ENCODE measurements at regions not wholly inside any gene's neighbourhood (a gene's known extent, or its start where the extent isn't known, plus 50 kb on each side); places are given as distances from the start of the nearest gene placed in this dataset.
"Not testable (repeated sequence)": the region's sequence is repeated elsewhere in the genome, so short reads cannot be mapped to it uniquely, and the experiment has no call there.

DNA sequence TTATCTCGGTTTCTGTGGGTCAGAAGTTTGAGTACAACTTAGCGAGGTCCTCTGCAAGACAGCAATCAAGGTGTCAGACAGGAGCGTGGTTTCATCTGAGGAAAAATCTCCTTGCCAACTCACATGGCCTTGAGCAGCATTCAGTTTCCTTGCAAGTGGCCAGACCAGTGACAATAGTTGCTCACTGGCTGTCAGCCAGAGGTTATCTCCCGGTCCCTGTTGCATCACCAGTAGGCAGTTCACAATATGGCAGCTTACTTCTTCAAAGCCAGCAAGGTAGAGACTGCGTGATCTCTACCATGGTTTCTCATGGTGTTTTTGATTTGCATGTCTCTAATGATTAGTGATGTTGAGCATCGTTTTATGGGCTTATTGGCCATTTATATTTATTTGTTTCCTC lies 143.8 kb upstream of the DAAM1 start:
- no peak overlapping the region for H3K4me3 Mint-ChIP-seq
- H3K4me1 Mint-ChIP-seq (ENCODE audit: low read depth), result no peaks in the 10 kb centered on the region
- peaks cover 4% of the 10 kb centered on the region for H3K27me3 Mint-ChIP-seq
- intact Hi-C loops (cut with micrococcal nuclease), result no loop called here
- H3K36me3 Mint-ChIP-seq, result no peaks in the 10 kb centered on the region
- ChIA-PET POLR2A (no interaction called here), CTCF (interaction anchor here (0.6 to 1.1 kb wide), 2 partner anchors 11 to 1041 kb away, joined by 3 to 5 read pairs; no protein-coding TSS in a partner anchor)
- no peaks in the 10 kb centered on the region for H3K9me3 Mint-ChIP-seq
- DNase-seq, result no peak
- H3K27ac Mint-ChIP-seq, result no peak overlapping the region

DNA sequence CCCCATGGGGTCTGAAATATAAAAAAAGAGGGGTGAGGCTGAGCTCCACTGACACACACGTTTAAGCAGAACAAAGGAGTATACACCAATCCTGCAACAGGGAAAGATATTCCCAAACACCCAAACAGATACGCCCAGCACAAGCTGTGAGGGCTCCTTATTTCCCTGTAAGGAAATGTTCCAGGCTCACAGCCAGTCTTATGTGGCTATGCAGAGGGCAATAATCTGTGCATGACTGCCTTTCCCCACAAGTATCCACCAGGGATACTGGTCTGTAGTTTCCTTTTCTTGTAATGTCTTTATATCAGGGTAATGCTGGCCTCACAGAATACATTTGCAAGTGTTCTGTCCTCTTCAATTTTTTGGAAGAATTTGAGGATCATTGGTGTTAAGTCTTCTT lies 141.7 kb upstream of the DAAM1 start:
- H3K27me3 Mint-ChIP-seq, result peaks cover 11% of the 10 kb centered on the region
- ChIA-PET CTCF (no interaction called here), POLR2A (no interaction called here)
- no peak for DNase-seq
- no peaks in the 10 kb centered on the region for H3K4me1 Mint-ChIP-seq (ENCODE audit: low read depth)
- intact Hi-C loops (cut with micrococcal nuclease), result no loop called here
- H3K36me3 Mint-ChIP-seq, result no peaks in the 10 kb centered on the region
- H3K4me3 Mint-ChIP-seq, result no peak overlapping the region
- no peak overlapping the region for H3K27ac Mint-ChIP-seq
- H3K9me3 Mint-ChIP-seq, result no peaks in the 10 kb centered on the region

DNA sequence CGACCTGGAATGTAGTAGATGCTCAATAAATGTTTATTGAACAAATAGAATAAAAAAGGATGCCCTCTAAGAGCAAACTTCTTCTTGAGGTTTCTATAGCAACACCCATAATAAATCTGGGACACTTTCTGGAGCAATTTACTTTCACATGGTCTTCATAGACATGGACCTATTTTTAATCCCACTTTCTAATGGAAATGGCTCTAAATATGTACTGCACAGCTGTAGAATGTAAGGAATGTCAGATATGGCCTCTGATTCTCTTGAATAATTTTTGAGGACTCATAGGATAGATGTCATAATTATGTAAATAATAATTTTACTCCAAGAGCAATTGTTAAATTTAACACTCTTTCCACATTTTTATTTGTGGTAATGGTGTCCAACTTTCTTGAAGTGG lies 133.5 kb upstream of the DAAM1 start:
- ChIA-PET CTCF (interaction anchor here (0.7 to 1.5 kb wide), 7 partner anchors 10 to 554 kb away, joined by 3 to 22 read pairs (median 4); no protein-coding TSS in a partner anchor), POLR2A (no interaction called here)
- Mint-ChIP-seq H3K36me3 (no peaks in the 10 kb centered on the region), H3K4me1 (ENCODE audit: low read depth) (no peaks in the 10 kb centered on the region), H3K27ac (no peak overlapping the region), H3K9me3 (peaks cover 3% of the 10 kb centered on the region), H3K27me3 (peaks cover 9% of the 10 kb centered on the region), H3K4me3 (no peak overlapping the region)
- no peak for DNase-seq
- intact Hi-C loops (cut with micrococcal nuclease), result loop anchor here (1.0 to 2.0 kb wide), 3 partner anchors 26 to 554 kb away; no protein-coding TSS in a partner anchor

DNA sequence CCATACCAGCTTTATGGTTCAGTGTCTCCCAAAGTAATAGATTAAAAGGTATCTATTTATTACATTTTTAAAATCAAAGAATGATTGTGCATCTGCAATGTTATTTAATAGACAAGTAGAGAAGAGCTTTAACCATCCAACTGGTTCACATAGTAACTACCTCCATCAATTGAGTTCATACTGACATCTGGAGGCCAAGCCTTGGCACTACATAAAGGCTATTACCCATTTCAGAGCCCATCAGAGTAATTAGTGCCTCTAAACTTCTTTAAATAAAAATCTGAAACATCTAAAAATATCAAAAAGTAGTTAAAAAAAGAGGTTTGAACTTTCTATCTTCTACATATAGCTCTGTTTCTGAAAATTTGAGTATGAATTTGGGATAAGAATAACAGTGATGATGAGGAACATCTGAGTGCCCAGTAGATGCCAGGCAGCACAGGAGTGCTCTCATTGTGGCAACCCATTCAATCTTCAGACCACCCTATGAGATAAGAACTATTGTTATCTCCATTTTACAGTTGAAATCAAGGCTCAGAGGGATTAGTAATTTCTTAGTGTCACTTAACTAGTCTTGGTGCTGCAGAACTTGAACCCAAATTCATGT lies 132.9 kb upstream of the DAAM1 start:
- CTCF ChIA-PET, result interaction anchor here (0.7 to 1.5 kb wide), 7 partner anchors 10 to 554 kb away, joined by 3 to 22 read pairs (median 4); no protein-coding TSS in a partner anchor
- H3K27me3 Mint-ChIP-seq, result peaks cover 5% of the 10 kb centered on the region

DNA sequence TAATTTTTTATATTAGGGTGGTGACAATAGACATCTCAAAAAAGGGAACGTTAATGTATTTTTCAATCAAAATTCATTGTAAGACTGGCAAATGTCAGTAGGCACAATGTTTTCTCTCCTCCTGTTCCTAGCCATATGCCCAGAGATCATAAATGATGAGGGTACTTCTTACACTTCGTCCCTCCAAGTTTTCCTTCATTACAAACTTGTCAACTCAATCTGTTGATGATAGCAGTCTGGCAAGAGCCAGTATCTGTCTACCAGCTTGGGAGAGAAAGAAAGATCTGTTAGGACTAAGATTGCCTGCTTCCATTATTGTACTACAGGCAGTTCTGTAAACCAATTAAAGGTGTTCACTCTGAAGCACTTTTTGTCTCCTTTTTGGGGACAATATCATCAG lies 130.9 kb upstream of the DAAM1 start:
- peaks cover 2% of the 10 kb centered on the region for H3K27me3 Mint-ChIP-seq
- CTCF ChIA-PET, result no interaction called here

More for the DNA sequence above, 132.9 kb upstream of the DAAM1 start:
- intact Hi-C loops (cut with micrococcal nuclease), result loop anchor here (1.0 to 2.0 kb wide), 3 partner anchors 27 to 554 kb away; no protein-coding TSS in a partner anchor
- Mint-ChIP-seq H3K27ac (no peak overlapping the region), H3K4me3 (no peak overlapping the region), H3K36me3 (no peaks in the 10 kb centered on the region), H3K9me3 (peaks cover 3% of the 10 kb centered on the region), H3K4me1 (ENCODE audit: low read depth) (no peaks in the 10 kb centered on the region)
- POLR2A ChIA-PET, result no interaction called here
- peak; percentile 16 for DNase-seq

DNA sequence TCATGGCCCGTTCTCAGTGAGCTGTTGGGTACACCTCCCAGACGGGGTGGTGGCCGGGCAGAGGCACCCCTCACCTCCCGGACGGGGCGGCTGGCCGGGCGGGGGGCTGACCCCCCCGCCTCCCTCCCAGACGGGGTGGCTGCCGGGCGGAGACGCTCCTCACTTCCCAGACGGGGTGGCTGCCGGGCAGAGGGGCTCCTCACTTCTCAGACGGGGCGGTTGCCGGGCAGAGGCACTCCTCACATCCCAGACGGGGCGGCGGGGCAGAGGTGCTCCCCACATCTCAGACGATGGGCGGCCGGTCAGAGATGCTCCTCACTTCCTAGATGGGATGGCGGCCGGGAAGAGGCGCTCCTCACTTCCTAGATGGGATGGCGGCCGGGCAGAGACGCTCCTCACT lies 129.7 kb upstream of the DAAM1 start:
- H3K4me3 Mint-ChIP-seq; H3K4me1 Mint-ChIP-seq (ENCODE audit: low read depth); DNase-seq; intact Hi-C loops (cut with micrococcal nuclease); H3K36me3 Mint-ChIP-seq; H3K27me3 Mint-ChIP-seq; H3K27ac Mint-ChIP-seq; H3K9me3 Mint-ChIP-seq; CTCF ChIA-PET; POLR2A ChIA-PET: not testable (repeated sequence)

More for the DNA sequence above, 130.9 kb upstream of the DAAM1 start:
- Mint-ChIP-seq H3K9me3 (peaks cover 3% of the 10 kb centered on the region), H3K36me3 (no peaks in the 10 kb centered on the region), H3K4me3 (no peak overlapping the region), H3K27ac (no peak overlapping the region), H3K4me1 (ENCODE audit: low read depth) (no peaks in the 10 kb centered on the region)
- DNase-seq, result no peak
- intact Hi-C loops (cut with micrococcal nuclease), result no loop called here
- POLR2A ChIA-PET, result no interaction called here

DNA sequence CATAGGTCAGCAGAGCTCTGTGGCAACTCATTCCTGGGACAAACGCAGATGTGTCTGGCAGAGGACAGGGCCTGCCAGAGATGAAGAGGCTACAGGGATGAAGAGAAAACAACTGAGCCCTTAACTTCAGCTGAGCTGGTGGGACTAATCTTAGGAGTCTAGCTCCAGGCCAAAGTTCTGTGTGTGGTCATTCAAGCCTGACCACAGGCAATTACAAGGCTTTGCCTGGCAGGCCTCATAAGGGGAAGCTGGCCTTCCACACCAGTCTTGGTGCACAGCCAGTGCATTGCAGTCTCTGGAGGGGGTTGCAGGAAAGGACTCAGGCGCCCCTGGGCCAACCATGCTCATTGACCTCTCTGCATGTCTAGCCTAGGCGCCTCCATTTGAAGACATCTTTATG lies 127.6 kb upstream of the DAAM1 start:
- ChIA-PET CTCF (interaction anchor here (2.1 kb wide), 1 partner anchor 560 kb away, joined by 8 read pairs; no protein-coding TSS in a partner anchor), POLR2A (no interaction called here)
- Mint-ChIP-seq H3K27me3 (peaks cover 2% of the 10 kb centered on the region), H3K9me3 (peaks cover 8% of the 10 kb centered on the region), H3K4me3 (no peak overlapping the region), H3K4me1 (ENCODE audit: low read depth) (no peaks in the 10 kb centered on the region), H3K36me3 (no peaks in the 10 kb centered on the region), H3K27ac (no peak overlapping the region)
- intact Hi-C loops (cut with micrococcal nuclease), result no loop called here
- no peak for DNase-seq

DNA sequence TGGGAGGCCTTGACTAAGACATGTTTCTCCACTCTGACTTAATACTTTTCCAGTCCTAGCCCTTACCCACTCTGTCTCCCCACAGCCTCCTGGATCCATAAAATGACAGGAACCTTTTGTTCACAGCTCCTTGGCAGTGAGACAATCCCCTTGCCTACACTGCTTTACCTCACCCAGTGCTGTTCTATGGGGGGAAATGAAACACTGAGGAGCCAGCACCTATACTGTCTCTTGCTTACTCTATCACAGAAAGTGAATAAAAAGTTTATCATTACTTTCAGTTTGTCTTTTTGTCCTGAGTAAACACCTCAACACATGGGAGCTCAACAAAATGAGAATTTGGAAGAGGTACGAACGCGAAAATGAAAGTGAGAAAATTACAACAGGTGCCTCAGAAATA lies 127.2 kb upstream of the DAAM1 start:
- Mint-ChIP-seq H3K4me1 (ENCODE audit: low read depth) (no peaks in the 10 kb centered on the region), H3K4me3 (no peak overlapping the region), H3K27ac (no peak overlapping the region), H3K9me3 (peaks cover 8% of the 10 kb centered on the region), H3K36me3 (no peaks in the 10 kb centered on the region), H3K27me3 (peaks cover 2% of the 10 kb centered on the region)
- DNase-seq, result no peak
- POLR2A ChIA-PET, result no interaction called here
- intact Hi-C loops (cut with micrococcal nuclease), result no loop called here
- CTCF ChIA-PET, result interaction anchor here (2.1 kb wide), 1 partner anchor 560 kb away, joined by 8 read pairs; no protein-coding TSS in a partner anchor

DNA sequence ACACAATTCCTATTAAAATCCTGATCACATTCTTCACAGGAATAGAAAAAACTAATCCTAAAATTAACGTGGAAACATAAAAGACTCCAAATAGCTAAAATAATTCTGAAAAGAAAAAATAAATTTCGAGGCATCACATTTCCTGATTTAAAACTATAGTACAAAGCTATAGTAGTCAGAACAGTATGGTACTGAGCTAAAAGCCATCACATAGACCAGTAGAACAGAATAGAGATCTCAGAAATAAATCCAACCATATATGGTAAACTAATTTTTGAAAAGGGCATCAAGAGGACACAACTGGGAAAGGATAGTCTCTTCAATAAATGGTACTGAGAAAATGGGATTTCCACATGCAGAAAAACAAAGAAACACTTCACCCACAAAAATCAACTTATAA lies 125.2 kb upstream of the DAAM1 start:
- CTCF ChIA-PET, result no interaction called here
- intact Hi-C loops (cut with micrococcal nuclease), result no loop called here
- H3K27ac Mint-ChIP-seq, result no peak overlapping the region
- no peak overlapping the region for H3K4me3 Mint-ChIP-seq
- no peaks in the 10 kb centered on the region for H3K4me1 Mint-ChIP-seq (ENCODE audit: low read depth)
- no peaks in the 10 kb centered on the region for H3K36me3 Mint-ChIP-seq
- POLR2A ChIA-PET, result no interaction called here
- no peak for DNase-seq
- H3K9me3 Mint-ChIP-seq, result peaks cover 8% of the 10 kb centered on the region
- peaks cover 2% of the 10 kb centered on the region for H3K27me3 Mint-ChIP-seq

DNA sequence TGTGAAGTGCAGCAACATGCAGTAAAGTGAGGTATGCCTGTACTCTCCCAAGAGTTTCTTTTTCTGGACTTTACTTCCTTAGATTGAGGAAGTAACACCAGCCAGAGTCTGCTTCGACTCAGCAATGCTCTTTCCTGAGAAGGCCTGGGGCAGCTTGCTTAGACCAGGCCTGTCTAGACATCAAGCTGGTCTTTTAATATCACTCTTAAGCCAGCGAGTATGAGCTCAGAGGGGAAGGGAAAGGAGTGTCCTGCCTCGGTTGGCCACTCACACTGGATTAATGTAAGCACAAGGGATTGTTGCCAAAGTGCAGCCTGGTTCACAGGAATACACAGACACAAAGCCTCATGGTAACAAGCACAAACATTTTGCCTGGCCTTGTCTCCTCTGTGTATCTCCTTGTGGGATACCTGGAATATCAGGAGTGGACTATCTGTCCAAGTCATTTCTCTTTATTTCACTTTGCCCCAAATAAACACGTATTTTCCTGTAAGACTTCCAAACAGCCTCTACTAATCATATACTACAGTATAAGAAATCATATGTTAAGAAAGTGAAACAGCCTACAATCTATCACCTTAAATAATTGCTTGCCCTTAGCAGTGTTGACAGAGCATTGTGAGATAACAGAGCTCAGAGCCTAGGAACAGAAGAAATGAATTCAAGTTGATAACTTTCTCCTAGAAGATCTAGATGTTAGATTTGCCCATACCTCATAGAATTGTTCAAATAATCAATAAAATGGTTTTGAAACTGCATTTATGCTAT lies 121.2 kb upstream of the DAAM1 start:
- intact Hi-C loops (cut with micrococcal nuclease), result no loop called here
- CTCF ChIA-PET, result no interaction called here
- H3K27ac Mint-ChIP-seq, result no peak overlapping the region

DNA sequence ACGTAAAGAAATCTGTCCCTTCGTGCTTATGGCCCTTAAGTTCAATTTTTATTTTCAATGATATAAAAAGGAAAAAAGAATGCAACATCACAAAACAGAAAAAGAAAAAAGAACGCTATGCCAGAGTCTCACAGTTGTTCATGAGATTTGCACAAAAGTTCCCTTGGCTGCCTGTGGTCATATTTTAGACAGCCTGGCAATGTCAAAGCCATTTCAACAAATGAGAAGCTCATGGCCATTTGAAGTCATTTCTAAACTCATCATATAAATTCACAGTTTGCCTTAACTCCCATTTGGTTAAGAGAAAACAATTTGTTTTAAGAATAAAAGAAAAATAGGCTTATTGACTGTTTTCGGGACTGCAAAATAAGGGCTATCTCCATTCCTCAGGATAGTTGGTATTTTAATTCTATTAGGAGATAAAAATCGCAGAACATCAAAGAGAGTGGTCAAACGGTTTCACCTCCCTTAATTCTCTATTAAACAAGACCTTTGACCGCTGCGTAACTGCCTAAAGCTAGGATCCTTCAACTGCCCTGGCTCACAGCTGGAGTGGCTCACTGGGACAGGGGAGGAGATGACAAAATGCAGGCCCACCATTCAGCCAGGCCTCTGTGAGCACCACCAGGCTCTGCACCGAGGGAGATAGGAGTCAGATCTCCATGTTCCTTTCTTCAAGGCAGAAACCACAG lies 119.2 kb upstream of the DAAM1 start:
- ChIA-PET CTCF (no interaction called here), POLR2A (no interaction called here)
- no peak overlapping the region for H3K4me3 Mint-ChIP-seq
- H3K36me3 Mint-ChIP-seq, result no peaks in the 10 kb centered on the region
- DNase-seq, result no peak
- peaks cover 11% of the 10 kb centered on the region for H3K27me3 Mint-ChIP-seq
- intact Hi-C loops (cut with micrococcal nuclease), result no loop called here
- H3K9me3 Mint-ChIP-seq, result no peaks in the 10 kb centered on the region
- no peaks in the 10 kb centered on the region for H3K4me1 Mint-ChIP-seq (ENCODE audit: low read depth)
- no peak overlapping the region for H3K27ac Mint-ChIP-seq

More for the DNA sequence above, 121.2 kb upstream of the DAAM1 start:
- POLR2A ChIA-PET, result no interaction called here
- H3K4me1 Mint-ChIP-seq (ENCODE audit: low read depth), result no peaks in the 10 kb centered on the region
- no peak overlapping the region for H3K4me3 Mint-ChIP-seq
- H3K36me3 Mint-ChIP-seq, result no peaks in the 10 kb centered on the region
- no peak for DNase-seq
- H3K27me3 Mint-ChIP-seq, result peaks cover 8% of the 10 kb centered on the region
- peaks cover 5% of the 10 kb centered on the region for H3K9me3 Mint-ChIP-seq

DNA sequence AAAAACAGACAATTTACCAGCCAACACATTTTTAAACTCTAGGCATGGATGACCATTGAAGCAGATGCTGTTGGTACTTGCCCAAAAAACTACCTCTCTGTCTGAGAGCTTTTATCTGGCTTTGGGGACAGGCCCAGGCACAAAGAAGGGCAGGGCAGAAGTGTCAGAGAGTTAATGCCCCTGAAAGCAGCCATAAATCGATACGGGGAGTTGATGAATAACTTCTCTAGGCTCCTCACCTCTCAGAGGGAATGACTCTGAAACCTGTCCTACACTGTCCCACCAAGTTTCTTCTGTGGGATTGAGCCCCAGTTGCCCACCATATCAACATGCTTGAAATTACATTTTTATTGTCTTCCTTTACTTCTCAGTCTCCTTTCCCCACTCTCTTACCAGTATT lies 113.0 kb upstream of the DAAM1 start:
- CTCF ChIA-PET, result no interaction called here
- peaks cover 18% of the 10 kb centered on the region for H3K27me3 Mint-ChIP-seq
- DNase-seq, result no peak

More for the DNA sequence above, 113.0 kb upstream of the DAAM1 start:
- Mint-ChIP-seq H3K9me3 (no peaks in the 10 kb centered on the region), H3K4me3 (no peak overlapping the region), H3K36me3 (no peaks in the 10 kb centered on the region), H3K4me1 (ENCODE audit: low read depth) (no peaks in the 10 kb centered on the region), H3K27ac (no peak overlapping the region)
- intact Hi-C loops (cut with micrococcal nuclease), result no loop called here
- POLR2A ChIA-PET, result no interaction called here
